ENCODE measurements at regions not wholly inside any gene's neighbourhood (a gene's known extent, or its start where the extent isn't known, plus 50 kb on each side); places are given as distances from the start of the nearest gene placed in this dataset.

DNA sequence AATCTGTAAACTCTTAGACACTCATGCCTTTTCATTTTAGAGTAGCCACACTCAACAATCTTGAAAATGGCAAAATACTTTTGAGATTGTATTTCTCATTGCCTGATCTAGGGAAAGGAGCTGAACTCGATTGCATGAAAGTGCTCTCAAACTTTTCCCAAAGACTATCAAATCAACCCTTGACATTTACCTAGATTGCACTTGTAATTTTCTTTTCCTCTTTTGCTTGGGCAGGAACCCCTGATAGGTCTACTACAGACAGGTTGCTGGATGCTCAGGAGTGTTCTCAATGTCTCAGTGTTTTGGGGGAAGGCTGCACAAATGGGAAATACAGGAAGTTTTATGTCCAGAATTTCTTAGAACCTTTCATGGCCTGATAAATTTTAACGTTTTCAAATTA lies 468.0 kb upstream of the GJE1 start:
- no peak for DNase-seq (ENCODE audit: low spot score)
- ChIA-PET CTCF (no interaction called here), POLR2A (ENCODE audit: low non-redundant PET) (no interaction called here)
- intact Hi-C loops (cut with micrococcal nuclease; ENCODE audit: unreplicated experiment) = no loop called here
- TF ChIP-seq, protein P1, sequence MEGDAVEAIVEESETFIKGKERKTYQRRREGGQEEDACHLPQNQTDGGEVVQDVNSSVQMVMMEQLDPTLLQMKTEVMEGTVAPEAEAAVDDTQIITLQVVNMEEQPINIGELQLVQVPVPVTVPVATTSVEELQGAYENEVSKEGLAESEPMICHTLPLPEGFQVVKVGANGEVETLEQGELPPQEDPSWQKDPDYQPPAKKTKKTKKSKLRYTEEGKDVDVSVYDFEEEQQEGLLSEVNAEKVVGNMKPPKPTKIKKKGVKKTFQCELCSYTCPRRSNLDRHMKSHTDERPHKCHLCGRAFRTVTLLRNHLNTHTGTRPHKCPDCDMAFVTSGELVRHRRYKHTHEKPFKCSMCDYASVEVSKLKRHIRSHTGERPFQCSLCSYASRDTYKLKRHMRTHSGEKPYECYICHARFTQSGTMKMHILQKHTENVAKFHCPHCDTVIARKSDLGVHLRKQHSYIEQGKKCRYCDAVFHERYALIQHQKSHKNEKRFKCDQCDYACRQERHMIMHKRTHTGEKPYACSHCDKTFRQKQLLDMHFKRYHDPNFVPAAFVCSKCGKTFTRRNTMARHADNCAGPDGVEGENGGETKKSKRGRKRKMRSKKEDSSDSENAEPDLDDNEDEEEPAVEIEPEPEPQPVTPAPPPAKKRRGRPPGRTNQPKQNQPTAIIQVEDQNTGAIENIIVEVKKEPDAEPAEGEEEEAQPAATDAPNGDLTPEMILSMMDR (conservative IDR thresholded peaks at IDR 0.05; ENCODE audit: low read depth, low read length) = no peak
- TF ChIP-seq EZH2 (IDR thresholded peaks at IDR 0.05; ENCODE audit: borderline replicate concordance, low read depth, low read length, poor library complexity, severe bottlenecking) = no peak
- Histone ChIP-seq H3K27me3 (replicated peaks; ENCODE audit: insufficient read depth, low read depth, low read length, poor library complexity) (no peaks in the 10 kb centered on the region), H3K4me1 (ENCODE audit: insufficient read depth, low read length, poor library complexity, severe bottlenecking) (no peaks in the 10 kb centered on the region), H3K9me3 (ENCODE audit: low read depth, low read length, poor library complexity, severe bottlenecking) (no peaks in the 10 kb centered on the region), H3K4me3 (ENCODE audit: low read depth, low read length, poor library complexity, severe bottlenecking) (no peak overlapping the region), H3K36me3 (ENCODE audit: insufficient read depth, low read length, poor library complexity, severe bottlenecking) (no peaks in the 10 kb centered on the region), H3K27ac (ENCODE audit: low read depth, low read length, poor library complexity, severe bottlenecking) (no peak overlapping the region)
- BruUV-seq (replicated peaks) = no TSS peak

DNA sequence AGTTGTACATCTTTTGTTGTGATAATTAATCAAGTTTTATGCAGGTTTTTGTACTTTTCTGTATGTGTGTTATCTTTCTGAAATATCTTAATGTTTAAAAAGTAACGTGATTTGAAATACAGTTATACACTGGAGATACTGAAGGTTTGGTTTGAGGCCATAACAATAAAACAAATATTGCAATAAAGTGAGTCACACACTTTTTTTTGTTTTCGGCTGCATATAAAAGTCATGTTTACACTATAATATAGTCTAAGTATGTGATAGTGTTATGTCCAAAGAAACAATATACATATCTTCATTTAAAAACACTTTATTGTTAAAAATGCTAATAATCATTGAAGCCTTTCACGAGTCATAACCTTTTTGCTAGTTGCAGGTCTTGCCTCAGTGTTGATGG lies 473.1 kb upstream of the GJE1 start:
- ChIA-PET CTCF (no interaction called here), POLR2A (ENCODE audit: low non-redundant PET) (no interaction called here)
- intact Hi-C loops (cut with micrococcal nuclease; ENCODE audit: unreplicated experiment) = no loop called here
- Histone ChIP-seq H3K27ac (ENCODE audit: low read depth, low read length, poor library complexity, severe bottlenecking) (no peak overlapping the region), H3K4me1 (ENCODE audit: insufficient read depth, low read length, poor library complexity, severe bottlenecking) (no peaks in the 10 kb centered on the region), H3K9me3 (ENCODE audit: low read depth, low read length, poor library complexity, severe bottlenecking) (peaks cover 6% of the 10 kb centered on the region), H3K36me3 (ENCODE audit: insufficient read depth, low read length, poor library complexity, severe bottlenecking) (no peaks in the 10 kb centered on the region), H3K27me3 (replicated peaks; ENCODE audit: insufficient read depth, low read depth, low read length, poor library complexity) (no peaks in the 10 kb centered on the region), H3K4me3 (ENCODE audit: low read depth, low read length, poor library complexity, severe bottlenecking) (no peak overlapping the region)
- no TSS peak for BruUV-seq (replicated peaks)
- TF ChIP-seq EZH2 (IDR thresholded peaks at IDR 0.05; ENCODE audit: borderline replicate concordance, low read depth, low read length, poor library complexity, severe bottlenecking) = no peak
- TF ChIP-seq, protein P1 (conservative IDR thresholded peaks at IDR 0.05; ENCODE audit: low read depth, low read length) = no peak
- DNase-seq (ENCODE audit: low spot score) = no peak

DNA sequence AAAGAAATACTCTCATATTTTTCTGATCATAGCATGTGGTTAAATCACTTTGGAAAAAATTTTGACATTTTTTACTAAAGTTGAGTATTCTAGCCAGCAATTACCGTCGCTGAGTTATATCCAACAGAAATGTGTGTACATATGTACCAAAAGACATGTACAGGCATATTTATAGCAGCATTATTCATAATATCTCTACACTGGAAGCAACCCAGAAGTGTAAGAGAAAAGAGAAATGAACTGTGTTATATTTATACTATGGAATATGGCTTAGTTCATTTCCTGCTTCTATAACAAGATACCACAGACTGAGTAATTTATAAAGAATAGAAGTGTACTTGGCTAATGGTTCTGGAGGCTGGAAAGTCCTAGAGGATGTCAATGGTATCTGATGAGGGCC lies 474.0 kb upstream of the GJE1 start:
- BruUV-seq (replicated peaks) = no TSS peak
- TF ChIP-seq, protein P1 (conservative IDR thresholded peaks at IDR 0.05; ENCODE audit: low read depth, low read length) = no peak
- no peak for TF ChIP-seq EZH2 (IDR thresholded peaks at IDR 0.05; ENCODE audit: borderline replicate concordance, low read depth, low read length, poor library complexity, severe bottlenecking)
- Histone ChIP-seq H3K9me3 (ENCODE audit: low read depth, low read length, poor library complexity, severe bottlenecking) (peaks cover 6% of the 10 kb centered on the region), H3K27ac (ENCODE audit: low read depth, low read length, poor library complexity, severe bottlenecking) (no peak overlapping the region), H3K36me3 (ENCODE audit: insufficient read depth, low read length, poor library complexity, severe bottlenecking) (no peaks in the 10 kb centered on the region), H3K4me3 (ENCODE audit: low read depth, low read length, poor library complexity, severe bottlenecking) (no peak overlapping the region), H3K4me1 (ENCODE audit: insufficient read depth, low read length, poor library complexity, severe bottlenecking) (no peaks in the 10 kb centered on the region), H3K27me3 (replicated peaks; ENCODE audit: insufficient read depth, low read depth, low read length, poor library complexity) (no peaks in the 10 kb centered on the region)
- no peak for DNase-seq (ENCODE audit: low spot score)
- intact Hi-C loops (cut with micrococcal nuclease; ENCODE audit: unreplicated experiment) = no loop called here
- CTCF ChIA-PET = no interaction called here
- POLR2A ChIA-PET (ENCODE audit: low non-redundant PET) = no interaction called here

Measured in A673 (cell line).